NCI-H2227 (cell line): ENCODE measurements at regions not wholly inside any gene's neighbourhood (a gene's known extent, or its start where the extent isn't known, plus 50 kb on each side); places are given as distances from the start of the nearest gene placed in this dataset.
A peak's percentile ranks its signal among the peaks of the same experiment; 100 is the strongest.

ENCODE experiments used
- DNase-seq: peaks from one replicate; lab custom pipeline; 2025; ENCODE audit not compliant: unreplicated experiment; lab: John Stamatoyannopoulos, UW

DNA sequence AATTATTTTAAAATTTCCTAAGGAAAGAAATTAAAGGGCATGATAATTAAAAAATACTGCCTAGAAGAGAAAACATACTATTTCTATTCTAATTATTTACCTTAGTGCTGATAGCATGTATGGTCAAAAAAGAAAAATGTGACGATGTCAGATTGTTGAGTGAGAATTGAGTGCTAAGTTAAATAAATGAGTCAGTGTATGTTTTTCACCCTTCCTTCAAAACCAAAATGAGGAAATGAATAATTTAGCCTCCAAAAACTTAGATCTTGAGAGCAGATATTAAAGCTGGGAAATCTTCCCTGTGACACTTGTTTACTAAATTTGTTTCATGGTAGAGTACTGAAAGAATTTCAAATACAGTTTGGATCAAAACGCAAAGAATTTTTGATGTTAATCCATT is 58.6 kb upstream of the NYAP2 start:
- DNase-seq, result no peak

DNA sequence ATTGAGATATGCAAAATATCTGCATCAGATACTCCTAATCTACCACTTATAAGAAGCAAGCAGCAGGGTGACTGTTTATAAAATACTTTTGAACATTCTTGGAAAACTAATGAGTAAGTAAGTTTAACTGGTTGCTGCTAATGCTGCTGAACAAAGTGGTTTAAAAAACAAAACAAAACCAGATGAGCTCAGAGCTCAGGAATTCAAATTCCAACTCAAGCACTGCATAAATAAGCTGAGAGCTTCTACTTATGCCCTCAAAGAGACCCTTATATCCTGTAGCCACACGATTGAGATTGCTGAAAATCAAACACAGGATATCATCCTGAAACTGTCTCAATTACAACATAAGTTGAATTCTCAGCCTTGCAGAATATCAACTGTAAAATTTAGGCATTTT is 62.3 kb upstream of the NYAP2 start:
- no peak for DNase-seq

DNA sequence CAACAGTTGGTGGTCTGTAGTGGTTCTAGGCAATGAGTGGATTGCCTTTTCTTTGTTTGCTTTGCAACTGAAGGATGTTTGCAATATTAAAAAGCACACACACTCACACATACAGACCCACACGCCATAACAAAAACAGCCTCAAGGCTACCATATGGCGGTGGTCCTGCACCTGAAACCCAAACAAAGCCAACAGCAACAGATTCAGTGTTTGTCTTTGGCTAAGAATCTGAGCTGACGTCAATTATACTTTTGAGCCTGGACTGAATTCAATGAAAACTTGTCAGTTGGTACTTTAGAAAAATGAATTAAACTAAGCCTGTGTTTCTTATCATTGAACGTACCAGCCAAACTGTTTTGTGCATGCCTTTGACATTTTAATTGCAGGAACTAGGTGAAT is 65.0 kb upstream of the NYAP2 start:
- DNase-seq, result peak; percentile 27

DNA sequence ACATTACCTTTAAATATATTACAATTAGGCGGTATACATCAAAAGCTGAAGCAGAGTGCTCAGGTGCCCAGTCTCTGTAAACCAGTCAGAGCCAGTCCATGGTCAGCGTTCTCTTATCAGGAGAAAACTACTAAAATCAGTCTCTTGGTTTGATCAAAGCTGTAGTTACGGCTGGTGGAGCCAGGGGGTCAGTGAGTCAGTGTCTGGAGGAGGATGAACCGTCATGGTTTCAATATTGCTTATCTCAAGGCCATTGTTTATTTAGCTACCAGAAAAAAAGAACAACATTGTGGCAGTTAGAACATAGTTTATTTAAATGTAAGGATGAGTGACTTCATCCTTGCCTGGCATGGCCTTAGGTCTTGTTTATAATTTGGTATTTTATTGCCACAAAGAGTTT is 71.3 kb upstream of the NYAP2 start:
- no peak for DNase-seq

DNA sequence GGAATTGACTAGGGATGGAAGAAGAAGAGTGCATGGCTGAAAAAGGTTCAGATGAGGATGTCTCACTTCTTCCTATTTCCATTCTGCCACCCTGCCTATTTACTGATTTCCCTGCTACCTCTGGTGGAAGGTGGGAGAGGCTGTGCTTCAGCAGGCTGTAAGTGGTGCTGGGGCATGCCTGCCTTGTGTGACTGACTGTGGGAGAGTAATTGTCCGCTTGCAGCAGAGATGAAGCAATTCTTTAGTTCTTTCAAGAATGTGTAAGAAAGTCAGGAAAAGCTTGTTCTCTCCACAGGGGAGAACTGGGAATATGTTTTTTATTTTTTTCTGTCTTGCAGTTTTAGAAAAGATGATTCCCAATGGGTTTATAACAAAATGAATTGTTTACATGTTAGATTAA is 72.5 kb upstream of the NYAP2 start:
- DNase-seq, result no peak

DNA sequence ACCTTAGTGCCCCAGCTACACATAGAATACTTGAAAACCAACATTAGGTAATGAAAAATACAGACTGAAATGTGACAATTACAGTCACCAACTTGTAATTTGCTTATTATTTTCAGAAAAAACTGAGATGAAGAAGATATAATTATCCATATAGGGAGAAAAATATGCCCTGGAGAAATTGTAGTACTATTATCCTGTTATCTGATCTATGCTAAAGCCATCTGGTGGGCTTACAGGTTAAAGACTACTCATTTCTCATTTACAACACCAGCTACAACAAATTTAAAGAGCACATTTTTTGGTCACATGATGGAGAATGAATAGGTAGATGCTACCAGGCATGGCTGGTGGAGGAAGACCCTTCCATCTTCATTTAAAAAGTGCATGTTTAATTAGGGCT is 79.6 kb upstream of the NYAP2 start:
- peak; percentile 2 for DNase-seq

DNA sequence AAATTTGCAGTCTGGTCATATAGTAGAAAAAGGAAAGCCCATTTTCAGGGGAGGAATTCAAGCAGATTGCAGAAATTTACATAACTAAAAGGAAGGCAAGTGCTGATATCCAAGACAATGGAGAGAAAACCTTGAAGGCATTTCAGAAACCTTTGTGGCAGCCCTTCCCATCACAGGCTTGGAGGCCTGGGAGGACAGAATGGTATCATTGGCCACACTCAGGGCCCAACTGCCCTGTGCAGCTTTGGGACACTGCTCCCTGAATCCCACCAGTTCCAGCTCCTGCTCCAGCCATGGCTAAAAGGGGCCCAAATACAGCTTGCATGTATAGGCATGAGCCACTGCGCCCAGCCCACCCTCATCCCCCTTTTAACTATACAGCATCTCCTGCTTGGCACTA is 81.1 kb upstream of the NYAP2 start:
- DNase-seq, result no peak

DNA sequence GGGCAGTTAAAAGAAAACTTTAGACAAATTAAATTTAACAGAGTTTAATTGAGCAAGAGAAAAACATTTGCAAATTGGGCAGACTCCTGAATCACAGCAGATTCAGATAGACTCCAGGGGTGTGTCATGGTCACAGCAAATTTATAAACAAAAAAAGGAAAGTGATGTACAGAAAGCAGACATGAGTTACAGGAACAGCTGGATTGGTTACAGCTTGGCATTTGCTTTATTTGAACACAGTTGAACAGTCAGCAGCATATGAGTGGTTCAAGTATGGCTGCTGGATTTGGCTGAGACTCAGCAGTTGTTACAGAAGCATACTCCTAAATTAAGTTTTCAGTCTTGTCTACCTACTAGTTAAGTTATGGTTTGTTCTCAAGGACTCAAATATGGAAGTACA is 82.3 kb upstream of the NYAP2 start:
- DNase-seq, result no peak

DNA sequence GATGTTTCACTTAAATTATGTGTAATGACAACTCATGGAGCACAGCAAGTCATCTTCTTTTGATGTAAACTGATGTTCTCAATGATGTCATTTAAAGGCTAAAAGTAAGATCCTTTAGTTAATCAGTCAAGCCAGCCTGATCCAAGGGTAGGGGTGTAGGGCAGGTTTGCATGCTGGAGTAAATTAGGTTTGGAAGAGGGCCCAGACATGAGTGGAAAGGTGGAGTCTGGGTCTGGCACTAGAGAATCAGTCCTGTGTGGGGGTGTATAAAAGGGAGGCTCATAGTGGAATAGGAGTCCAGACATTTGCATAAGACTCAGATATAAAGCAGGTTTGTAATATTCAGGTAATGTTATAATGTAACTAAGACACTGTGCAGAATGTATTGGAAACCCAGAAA is 88.8 kb upstream of the NYAP2 start:
- no peak for DNase-seq

DNA sequence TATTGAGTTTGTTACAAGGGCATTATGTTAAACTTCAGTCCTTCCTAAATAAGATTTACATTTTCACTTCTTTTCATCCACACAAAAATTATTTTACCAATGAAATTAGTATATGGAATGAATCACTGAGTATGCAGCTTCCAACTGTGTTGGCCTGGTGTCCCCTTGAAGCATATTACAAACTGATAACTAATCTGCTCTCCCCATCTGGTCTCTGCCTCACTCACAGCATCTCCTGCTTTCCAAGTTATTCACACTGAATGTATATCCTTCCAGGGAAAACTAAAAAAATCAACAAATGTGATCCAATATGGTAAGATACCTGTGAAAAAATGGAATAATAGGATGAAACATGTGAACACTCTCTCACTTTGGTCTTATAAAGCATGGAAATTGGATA is 90.0 kb upstream of the NYAP2 start:
- no peak for DNase-seq

DNA sequence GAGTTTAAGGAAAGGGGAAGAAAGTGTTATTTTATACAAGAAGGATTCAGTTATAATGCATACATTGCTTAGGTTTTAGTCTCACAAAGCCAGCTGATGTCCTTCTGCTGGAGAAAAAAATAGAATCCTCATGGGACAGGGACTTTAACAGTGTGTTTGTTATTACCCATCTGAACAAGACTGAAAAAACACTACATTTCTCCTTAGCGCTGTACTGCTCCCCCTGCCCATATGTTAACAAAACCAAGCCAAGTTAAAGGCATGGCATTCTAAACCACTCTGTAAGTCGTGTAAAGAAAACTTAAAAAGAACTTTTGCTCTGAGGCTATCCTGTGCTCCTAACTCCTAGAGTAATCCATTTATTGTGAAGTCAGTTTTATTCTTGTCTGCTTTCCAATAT is 102.6 kb upstream of the NYAP2 start:
- no peak for DNase-seq

DNA sequence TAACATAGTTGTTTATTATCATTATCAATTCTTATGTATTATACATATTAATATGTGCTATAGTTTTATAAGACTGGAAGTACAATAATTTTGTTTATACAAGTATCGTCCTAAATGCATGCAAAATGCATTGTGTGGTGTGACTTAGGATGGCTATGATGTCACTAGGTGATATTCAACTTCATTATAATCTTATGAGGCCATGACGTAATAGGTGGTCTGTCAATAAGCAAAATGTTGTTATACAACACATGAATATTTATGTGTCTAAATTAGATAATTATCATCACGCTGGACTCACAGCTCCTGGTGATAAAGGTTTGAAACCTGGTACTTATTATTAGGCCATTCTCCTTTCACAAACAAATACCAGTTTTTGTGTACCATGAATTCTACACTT is 104.4 kb upstream of the NYAP2 start:
- no peak for DNase-seq

DNA sequence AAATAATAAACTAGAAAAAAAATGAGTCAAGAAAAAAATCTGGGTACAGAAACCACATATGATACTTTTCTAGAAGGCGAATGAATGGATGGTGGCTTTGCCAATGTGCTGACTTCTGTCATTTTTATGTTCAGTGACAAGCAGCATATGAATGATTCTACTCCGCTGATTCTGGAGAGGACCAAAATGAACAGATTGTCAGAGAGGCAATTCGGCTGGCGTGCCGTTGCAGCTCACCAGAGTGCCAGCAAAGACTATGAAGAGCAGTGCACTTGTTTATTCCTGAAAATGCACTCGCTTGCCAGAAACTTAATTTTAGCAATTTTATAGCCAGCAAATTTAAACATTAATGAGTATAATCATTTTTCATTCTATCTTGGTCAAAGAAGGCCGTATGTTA is 105.9 kb upstream of the NYAP2 start:
- no peak for DNase-seq

DNA sequence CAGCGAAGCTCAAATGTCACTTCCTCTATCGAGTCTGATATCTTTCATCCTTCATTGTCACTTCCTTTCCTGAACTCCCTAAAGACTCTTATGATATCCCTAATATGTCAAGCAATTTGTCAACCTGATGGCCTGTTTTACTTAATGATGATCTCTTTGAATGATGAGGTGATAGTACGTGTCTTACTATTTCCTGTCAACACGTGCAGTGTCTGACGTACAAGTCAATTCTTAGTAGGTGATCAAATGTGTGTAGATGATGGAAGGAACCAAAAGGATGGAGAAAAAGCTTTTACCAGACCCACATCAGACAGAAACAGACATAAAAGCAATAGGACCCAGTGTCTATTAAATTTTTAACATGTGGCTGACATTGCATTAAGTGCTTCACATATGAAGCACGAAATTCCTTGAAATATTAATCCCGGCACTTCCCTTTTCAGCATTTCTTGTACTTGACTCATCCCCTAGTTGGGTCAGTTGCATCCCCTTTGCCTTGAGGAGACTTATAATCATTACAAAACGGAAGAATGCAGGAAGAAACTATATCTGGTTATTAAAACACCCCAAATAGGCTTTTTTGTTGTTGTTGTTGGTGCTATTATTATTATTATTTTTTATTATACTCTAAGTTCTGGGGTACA is 108.6 kb upstream of the NYAP2 start:
- no peak for DNase-seq

DNA sequence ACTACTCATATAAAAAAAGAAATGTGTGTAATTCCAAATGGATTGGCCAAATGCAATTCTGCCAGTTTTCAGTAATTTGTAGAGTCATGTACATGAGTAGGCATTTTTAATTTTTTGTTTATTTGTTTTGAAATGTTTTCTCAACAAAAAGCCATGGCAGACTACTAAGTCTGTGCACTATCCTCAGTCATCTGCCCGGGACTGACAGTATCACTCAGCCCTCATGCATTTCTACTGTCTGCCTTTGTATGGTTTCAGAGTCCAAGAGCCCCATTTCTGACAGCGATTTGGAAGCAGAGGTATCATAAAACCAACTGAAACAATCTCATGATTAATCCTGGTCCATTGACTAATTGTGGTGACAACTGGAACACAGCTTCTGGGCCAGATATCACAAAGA is 109.9 kb upstream of the NYAP2 start:
- DNase-seq, result no peak

DNA sequence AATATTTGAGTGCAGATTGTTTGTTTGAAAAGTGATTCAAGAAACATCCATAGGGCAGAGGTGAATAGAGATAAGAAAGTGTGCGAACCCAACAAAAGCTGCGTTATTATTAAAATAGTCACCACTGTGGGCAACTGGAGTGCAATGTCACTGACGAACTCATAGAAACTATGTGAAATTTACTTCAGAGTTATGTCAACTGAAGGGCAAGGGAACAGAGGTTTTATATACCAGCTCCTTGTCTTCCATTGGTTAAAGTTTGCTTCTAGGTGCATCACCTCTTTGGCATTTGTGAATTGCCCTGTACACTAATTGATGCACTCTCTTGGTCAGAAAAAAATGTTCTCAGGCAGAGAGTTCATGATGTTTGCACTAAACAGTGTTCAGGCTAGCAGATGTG is 110.5 kb upstream of the NYAP2 start:
- DNase-seq, result no peak

DNA sequence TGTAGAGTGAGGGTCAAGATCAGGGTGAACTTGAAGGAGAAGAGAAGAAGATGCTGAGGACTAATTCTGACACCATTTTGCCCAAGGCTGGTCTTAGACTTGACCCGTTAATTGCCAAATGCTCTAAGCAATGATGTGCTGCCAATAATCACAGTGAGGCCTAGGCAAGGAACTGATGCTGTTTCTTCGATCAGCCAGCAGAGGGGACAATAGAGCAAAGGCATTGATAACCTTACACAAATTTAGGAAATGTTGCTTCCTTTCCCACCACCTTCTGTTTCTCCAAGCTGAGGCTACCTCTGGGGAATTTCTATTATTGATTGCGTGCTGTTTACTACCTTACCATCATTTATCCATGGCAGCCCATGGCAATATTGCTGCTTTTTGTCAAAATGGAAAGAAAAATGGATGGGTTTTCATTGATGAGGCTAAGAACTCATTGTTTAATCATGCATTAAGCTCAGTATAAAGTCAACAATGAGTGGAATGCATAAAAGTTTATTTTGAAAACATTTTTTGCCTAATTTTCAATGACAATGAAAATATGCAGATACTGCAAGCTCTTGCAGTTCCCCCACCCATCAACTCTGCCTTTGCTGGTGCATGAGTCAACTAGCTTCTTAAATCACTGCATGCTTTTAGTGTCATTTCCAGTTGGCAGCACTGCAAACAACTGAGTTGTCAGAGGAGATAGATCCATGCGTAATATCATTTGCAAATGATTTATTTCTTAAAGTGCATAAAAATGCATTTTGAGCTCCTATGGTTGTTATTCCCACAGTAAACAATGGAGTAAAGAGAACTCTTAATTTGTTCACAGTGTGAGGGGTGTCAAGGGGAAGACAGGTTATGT is 116.4 kb upstream of the NYAP2 start:
- DNase-seq, result peak; percentile 51

DNA sequence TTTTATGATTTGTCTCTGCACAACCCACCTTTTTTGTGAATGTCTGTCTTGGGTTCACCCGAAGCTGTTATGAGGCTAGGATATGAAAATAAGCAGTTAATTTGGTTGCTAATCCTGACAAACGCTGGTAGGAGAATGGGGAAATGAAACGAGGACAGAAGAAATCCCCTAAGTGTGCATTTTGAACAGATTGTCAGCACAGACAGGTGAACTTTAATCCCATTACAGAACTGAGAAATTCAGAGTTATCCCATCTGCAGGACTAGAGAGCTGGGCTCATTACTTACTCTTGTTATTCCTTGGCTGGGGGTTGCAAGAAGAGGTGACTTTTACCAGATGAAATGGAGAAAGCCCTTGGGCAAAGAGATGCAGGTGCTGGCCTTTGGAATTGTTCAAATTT is 123.3 kb upstream of the NYAP2 start:
- DNase-seq, result no peak

DNA sequence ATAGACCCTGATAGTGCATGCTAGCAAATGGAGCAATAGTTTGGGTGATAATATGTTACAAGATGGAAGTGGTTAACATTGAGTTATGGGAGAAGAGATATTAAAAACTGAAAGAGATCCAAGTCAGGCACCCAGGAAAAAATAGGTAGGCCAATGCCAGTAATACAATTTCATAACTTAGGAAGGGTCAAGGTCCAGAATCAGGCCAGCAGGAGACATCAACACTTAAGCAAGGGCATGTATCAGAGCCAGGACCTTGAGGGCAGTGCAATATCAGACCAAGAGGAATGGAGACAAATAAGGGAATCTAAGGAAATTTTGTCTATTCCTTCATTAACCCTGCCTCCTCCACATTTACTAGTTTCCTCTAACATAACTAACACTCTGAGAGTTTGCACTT is 124.1 kb upstream of the NYAP2 start:
- no peak for DNase-seq

DNA sequence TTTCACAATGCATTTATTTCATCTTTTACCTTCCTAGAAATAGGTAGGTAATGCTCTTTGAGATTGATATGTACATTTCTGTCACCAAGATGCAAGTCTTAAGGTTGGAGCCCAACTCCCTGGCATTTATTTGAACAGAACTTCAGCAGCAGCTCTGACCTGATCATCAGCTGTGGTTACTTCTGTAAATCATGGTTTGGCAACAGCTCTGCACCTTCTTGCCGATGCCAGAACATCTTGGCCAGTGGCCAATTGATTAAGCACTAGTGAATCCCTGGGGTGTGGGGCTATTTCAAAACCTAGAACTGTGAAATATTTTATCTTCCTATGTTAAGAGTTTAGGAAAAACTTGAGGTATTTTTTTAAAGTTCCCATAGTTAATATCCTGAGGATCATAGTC is 124.8 kb upstream of the NYAP2 start:
- no peak for DNase-seq

DNA sequence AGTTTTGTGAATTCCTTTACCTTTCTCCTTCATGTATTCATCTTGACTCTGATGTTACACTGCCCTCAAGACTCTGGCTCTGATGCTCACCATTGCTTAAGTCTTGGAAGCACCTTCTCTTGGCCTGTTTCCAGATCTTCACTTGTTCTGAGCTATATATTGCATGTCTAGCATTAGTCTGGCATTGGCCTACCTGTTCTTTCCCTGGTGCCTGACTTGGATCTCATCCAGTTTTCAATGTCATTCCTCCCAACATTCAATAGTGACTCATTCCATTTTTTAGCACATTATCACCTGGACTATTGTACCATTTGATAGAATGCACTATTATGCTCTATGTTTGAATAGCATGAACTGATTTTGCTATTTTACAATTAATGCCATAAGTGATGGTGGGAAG is 127.3 kb upstream of the NYAP2 start:
- no peak for DNase-seq

DNA sequence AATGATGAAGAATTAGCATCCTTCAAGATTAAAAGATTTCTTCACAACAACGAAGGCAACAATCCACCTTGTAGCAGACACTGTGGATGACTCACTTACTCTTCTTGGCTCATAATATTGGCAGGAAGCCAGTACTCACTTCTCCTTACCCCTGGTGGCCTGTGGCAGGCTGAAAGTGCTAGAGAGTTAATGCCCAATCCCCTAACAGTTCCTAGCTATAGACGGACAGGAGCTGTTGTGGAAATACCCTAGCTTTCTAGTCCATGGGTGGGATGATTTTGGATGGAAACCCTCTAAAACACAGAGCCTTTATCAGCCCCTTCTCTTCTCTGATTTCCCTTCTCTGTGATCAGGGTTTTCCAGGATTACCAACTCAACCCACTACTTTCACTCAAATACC is 128.6 kb upstream of the NYAP2 start:
- DNase-seq, result peak; percentile 31

DNA sequence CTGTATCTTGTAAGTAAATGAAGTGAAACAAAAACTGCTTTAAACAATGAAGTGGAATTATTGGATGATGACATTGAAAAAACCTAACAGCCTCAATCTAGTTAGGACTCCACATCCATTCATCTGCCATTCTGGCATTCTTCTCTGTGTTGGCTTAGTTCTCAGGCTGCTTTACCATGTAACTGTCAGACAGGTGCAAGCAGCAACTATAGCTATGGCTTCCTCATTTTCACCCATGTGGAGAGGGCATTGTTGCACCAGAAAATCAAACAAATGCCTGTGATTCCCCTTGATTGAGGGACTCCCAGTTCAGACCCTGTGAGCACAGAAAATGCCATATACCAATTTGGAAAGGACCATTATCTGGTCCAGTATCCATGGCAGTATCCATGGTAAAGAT is 129.5 kb upstream of the NYAP2 start:
- no peak for DNase-seq
